ENCODE measurements at regions not wholly inside any gene's neighbourhood (a gene's known extent, or its start where the extent isn't known, plus 50 kb on each side); places are given as distances from the start of the nearest gene placed in this dataset.

DNA sequence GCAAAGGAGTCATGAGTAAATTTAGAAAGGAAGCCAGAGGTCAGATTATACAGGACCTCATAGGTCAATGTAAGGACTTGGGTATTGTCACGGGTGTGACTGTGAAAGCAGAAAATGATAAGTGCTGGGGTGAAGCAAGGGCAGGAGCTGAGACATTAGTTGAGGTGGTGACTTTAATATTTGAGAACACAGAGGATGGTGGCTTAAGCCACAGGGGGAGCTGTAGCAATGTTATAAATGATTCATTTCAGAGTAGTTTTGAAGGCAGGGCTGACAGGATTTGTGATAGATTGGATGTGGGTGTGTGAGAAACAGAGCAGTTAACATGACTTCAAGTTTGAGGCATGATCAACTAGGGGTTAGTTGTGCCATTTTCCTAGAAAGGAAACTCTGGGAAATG, 659.9 kb downstream of the EPM2A start:
- no peaks in the 10 kb centered on the region for H3K4me1 Mint-ChIP-seq (ENCODE audit: low read depth)
- no peak overlapping the region for H3K27ac Mint-ChIP-seq
- intact Hi-C loops (cut with micrococcal nuclease): no loop called here
- DNase-seq (no peak), ATAC-seq (no peak)
- no peaks in the 10 kb centered on the region for H3K36me3 Mint-ChIP-seq (ENCODE audit: low read depth)
- H3K9me3 Mint-ChIP-seq: no peaks in the 10 kb centered on the region
- TF ChIP-seq, protein P1, sequence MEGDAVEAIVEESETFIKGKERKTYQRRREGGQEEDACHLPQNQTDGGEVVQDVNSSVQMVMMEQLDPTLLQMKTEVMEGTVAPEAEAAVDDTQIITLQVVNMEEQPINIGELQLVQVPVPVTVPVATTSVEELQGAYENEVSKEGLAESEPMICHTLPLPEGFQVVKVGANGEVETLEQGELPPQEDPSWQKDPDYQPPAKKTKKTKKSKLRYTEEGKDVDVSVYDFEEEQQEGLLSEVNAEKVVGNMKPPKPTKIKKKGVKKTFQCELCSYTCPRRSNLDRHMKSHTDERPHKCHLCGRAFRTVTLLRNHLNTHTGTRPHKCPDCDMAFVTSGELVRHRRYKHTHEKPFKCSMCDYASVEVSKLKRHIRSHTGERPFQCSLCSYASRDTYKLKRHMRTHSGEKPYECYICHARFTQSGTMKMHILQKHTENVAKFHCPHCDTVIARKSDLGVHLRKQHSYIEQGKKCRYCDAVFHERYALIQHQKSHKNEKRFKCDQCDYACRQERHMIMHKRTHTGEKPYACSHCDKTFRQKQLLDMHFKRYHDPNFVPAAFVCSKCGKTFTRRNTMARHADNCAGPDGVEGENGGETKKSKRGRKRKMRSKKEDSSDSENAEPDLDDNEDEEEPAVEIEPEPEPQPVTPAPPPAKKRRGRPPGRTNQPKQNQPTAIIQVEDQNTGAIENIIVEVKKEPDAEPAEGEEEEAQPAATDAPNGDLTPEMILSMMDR (IDR thresholded peaks at IDR 0.05): no peak
- POLR2A ChIA-PET: no interaction called here
- CTCF ChIA-PET: interaction anchor here (0.9 kb wide), 1 partner anchor 10 kb away, joined by 3 read pairs; no protein-coding TSS in a partner anchor
- no peak overlapping the region for H3K4me3 Mint-ChIP-seq
- peaks cover 3% of the 10 kb centered on the region for H3K27me3 Mint-ChIP-seq

DNA sequence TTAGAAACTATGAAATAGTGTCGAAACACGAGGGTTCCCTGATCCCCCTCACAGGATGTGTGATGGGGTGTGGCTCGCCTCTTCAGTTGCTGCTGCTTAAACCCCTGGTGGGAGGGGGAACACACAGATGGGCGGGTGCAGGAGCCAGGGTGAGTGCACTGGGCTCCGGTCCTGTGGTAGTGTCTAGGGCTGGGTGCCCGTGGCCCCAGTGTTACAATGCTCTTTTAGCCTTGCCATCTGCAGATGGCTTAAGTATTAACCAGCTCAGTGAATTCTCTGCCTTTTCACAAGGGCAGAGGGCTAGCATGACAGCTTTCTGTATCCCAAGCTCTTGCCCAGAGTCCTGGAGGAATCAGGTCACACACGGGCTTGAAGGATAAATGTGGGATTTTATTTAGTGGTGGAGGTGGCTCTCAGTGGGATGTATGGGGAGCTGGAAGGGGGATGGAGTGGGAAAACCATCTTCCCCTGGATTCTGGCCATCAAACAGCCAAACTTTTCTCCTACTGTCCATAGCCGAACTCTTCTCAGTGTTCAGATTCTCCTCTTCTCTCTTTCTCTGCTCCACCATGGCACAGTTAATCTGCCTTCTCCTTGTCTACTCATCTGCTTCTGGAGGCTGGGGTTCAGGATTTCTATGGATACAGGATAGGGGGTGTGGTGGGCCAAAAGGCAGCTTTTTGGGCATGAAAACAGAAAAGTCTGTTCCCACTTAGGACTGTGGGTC, 659.0 kb downstream of the EPM2A start:
- Mint-ChIP-seq H3K27ac (no peak overlapping the region), H3K27me3 (peaks cover 3% of the 10 kb centered on the region), H3K4me1 (ENCODE audit: low read depth) (no peaks in the 10 kb centered on the region), H3K36me3 (ENCODE audit: low read depth) (no peaks in the 10 kb centered on the region), H3K9me3 (no peaks in the 10 kb centered on the region), H3K4me3 (no peak overlapping the region)
- no peak for DNase-seq
- ChIA-PET CTCF (interaction anchor here (0.9 kb wide), 1 partner anchor 9 kb away, joined by 3 read pairs; no protein-coding TSS in a partner anchor), POLR2A (no interaction called here)
- TF ChIP-seq, protein P1 (IDR thresholded peaks at IDR 0.05): no peak
- intact Hi-C loops (cut with micrococcal nuclease): no loop called here
- no peak for ATAC-seq

DNA sequence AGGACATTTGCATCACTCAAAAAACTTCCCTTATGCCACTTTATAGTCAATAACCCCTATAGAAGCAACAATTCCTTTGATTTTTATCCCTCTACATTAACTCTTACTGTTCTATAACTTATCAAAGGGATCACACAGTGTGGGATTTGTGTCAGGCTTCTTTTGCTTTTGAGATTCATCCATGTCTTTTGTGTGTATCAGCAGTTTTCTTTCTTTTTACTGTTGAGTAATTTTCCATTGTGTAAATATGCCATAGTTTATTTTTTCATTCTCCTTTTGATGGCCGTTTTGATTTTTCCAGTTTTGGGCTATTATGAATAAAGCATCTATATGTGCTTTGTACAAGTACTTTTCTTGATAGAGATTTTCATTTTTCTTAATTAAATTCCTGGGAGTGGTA, 657.9 kb downstream of the EPM2A start:
- H3K27ac Mint-ChIP-seq: no peak overlapping the region
- no peaks in the 10 kb centered on the region for H3K9me3 Mint-ChIP-seq
- no peak overlapping the region for H3K4me3 Mint-ChIP-seq
- peaks cover 1% of the 10 kb centered on the region for H3K27me3 Mint-ChIP-seq
- ChIA-PET CTCF (no interaction called here), POLR2A (no interaction called here)
- DNase-seq: no peak
- intact Hi-C loops (cut with micrococcal nuclease): no loop called here
- no peak for ATAC-seq
- no peaks in the 10 kb centered on the region for H3K36me3 Mint-ChIP-seq (ENCODE audit: low read depth)
- H3K4me1 Mint-ChIP-seq (ENCODE audit: low read depth): no peaks in the 10 kb centered on the region
- TF ChIP-seq, protein P1 (IDR thresholded peaks at IDR 0.05): no peak

DNA sequence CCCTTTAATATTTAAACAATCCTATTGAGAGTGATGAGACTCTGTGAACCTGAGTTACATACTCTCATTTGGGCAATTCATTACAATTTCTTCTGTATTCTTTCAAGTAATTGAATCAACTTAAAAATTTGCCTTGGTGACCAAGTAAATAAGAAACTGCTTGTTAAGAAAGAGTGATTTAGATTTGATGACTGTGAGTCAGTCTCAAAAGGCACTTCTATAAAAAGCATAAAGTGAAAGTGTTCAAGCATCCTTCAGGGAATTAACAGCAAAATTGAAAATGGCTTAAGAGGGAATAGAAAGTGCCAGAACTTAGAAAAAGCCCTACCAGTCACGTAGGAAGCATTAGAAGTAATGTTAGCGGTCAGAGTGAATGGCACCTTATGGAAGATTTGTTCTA, 654.7 kb downstream of the EPM2A start:
- Mint-ChIP-seq H3K9me3 (no peaks in the 10 kb centered on the region), H3K27ac (no peak overlapping the region), H3K27me3 (no peaks in the 10 kb centered on the region), H3K4me1 (ENCODE audit: low read depth) (no peaks in the 10 kb centered on the region), H3K36me3 (ENCODE audit: low read depth) (no peaks in the 10 kb centered on the region), H3K4me3 (no peak overlapping the region)
- POLR2A ChIA-PET: interaction anchor here (0.6 kb wide), 1 partner anchor 9 kb away, joined by 3 read pairs; no protein-coding TSS in a partner anchor
- no peak for ATAC-seq
- intact Hi-C loops (cut with micrococcal nuclease): no loop called here
- CTCF ChIA-PET: no interaction called here
- DNase-seq: no peak
- TF ChIP-seq, protein P1 (IDR thresholded peaks at IDR 0.05): no peak

DNA sequence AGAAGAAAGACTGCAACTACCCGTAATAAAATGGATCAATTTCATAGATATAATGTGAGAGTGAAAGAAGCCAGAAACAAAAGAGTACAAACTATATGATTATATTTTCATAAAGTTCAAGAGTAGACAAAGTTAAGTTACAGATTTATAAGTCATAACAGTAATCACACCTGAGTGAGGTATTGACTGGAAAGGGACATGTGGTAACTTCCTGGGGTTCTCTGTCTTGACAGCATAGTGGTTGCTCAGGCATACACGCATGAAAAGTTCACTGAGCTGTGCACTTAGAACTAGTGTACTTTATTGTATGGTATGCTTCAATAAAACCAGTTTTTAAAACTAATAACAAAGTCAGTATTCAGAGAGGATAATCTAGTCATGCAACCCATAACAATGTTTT, 653.6 kb downstream of the EPM2A start:
- TF ChIP-seq, protein P1 (IDR thresholded peaks at IDR 0.05): no peak
- no peak overlapping the region for H3K4me3 Mint-ChIP-seq
- H3K27ac Mint-ChIP-seq: no peak overlapping the region
- ATAC-seq (no peak), DNase-seq (no peak)
- no peaks in the 10 kb centered on the region for H3K27me3 Mint-ChIP-seq
- CTCF ChIA-PET: no interaction called here
- H3K9me3 Mint-ChIP-seq: no peaks in the 10 kb centered on the region
- H3K36me3 Mint-ChIP-seq (ENCODE audit: low read depth): no peaks in the 10 kb centered on the region
- POLR2A ChIA-PET: no interaction called here
- no peaks in the 10 kb centered on the region for H3K4me1 Mint-ChIP-seq (ENCODE audit: low read depth)
- intact Hi-C loops (cut with micrococcal nuclease): no loop called here
